K562 (cell line): ENCODE measurements at regions not wholly inside any gene's neighbourhood (a gene's known extent, or its start where the extent isn't known, plus 50 kb on each side); places are given as distances from the start of the nearest gene placed in this dataset.

Experiments used
- ATAC-seq: fragments of 200-7000 bp; cut with Tn5 transposase; 3 replicates; pipeline ENCODE4 v1.9.1; 2020; ENCODE audit warnings: moderate library complexity
- BruUV-seq: library from RNA; stranded (reverse); fragments of 400-500 nt; replicated peaks from 2 replicates; lab custom pipeline; 2021; lab: Mats Ljungman, UMichigan
- CTCF ChIA-PET: fragments of 300-600 bp; formaldehyde crosslinking; extraction: SDS; loops from one replicate; lab custom pipeline; 2021; ENCODE audit warnings: low intra/inter-chr PET ratio; lab: Yijun Ruan, JAX
- POLR2A ChIA-PET: fragments of 300-600, 350-650 bp; sonication (Branson Sonifier 250); formaldehyde crosslinking; extraction: SDS; loops from one replicate; lab custom pipeline; 2021; ENCODE audit warnings: antibody characterized with exemption, inconsistent platforms; lab: Yijun Ruan, JAX
- DNase-seq, 4 experiments: peaks; one replicate each; pipeline versions ENCODE4 v3.0.0 to v3.0.0-alpha.2; 2011 to 2018; ENCODE audit warnings: low spot score in 3 of 4, mixed read lengths in 3 of 4; ENCODE audit errors: extremely low read depth in 1 of 4
- FAIRE-seq: peaks from 2 replicates; lab custom pipeline; 2011; peaks lifted over from hg19 to GRCh38; lab: Jason Lieb, UNC
- H2AFZ ChIP-seq: 2 replicates; pipeline ENCODE4 v1.6.0; 2011; ENCODE audit warnings: low read depth, low read length, control low read depth, inconsistent platforms
- H3K27ac ChIP-seq: fragments of 200-600 bp; 3 replicates; pipeline ENCODE4 v1.8.0; 2011; ENCODE audit warnings: low read depth, mild to moderate bottlenecking, control low read depth, inconsistent platforms, low read length, moderate library complexity, mixed read lengths; ENCODE audit errors: extremely low read depth
- H3K27me3 ChIP-seq, 2 experiments: fragments of 300-600 bp in 1 of 2; 2 replicates in 1 of 2; 3 replicates in 1 of 2; pipeline versions ENCODE4 v1.6.0 to v1.8.0; 2011; ENCODE audit warnings: inconsistent platforms in 2 of 2, low read length in 2 of 2, mild to moderate bottlenecking in 1 of 2, mixed read lengths in 1 of 2, moderate library complexity in 1 of 2; ENCODE audit not compliant: control insufficient read depth in 2 of 2, insufficient read depth in 2 of 2
- H3K36me3 ChIP-seq: fragments of 300-600 bp; 3 replicates; pipeline ENCODE4 v1.8.0; 2011; ENCODE audit warnings: mild to moderate bottlenecking, low read length, inconsistent platforms; ENCODE audit not compliant: control insufficient read depth, insufficient read depth
- H3K4me1 ChIP-seq, 2 experiments: fragments of 200-600 bp in 1 of 2; replicated peaks in 1 of 2; 2 replicates in 1 of 2; 3 replicates in 1 of 2; pipeline versions ENCODE4 v1.5.1 to v1.8.0; 2011; ENCODE audit warnings: inconsistent platforms in 2 of 2, low read length in 2 of 2, mild to moderate bottlenecking in 1 of 2, mixed read lengths in 1 of 2, moderate library complexity in 1 of 2; ENCODE audit not compliant: control insufficient read depth in 2 of 2, insufficient read depth in 2 of 2
- H3K4me2 ChIP-seq: 2 replicates; pipeline ENCODE4 v1.6.1; 2011; ENCODE audit warnings: low read length, control low read depth, inconsistent platforms, mixed read lengths; ENCODE audit not compliant: insufficient read depth
- H3K4me3 ChIP-seq: fragments of 200-600 bp; sonication (generic), shearing (Covaris generic); 2 replicates; pipeline ENCODE4 v1.5.1; 2016; ENCODE audit warnings: control low read depth, inconsistent platforms
- H3K79me2 ChIP-seq: fragments of 200-600 bp; 3 replicates; pipeline ENCODE4 v1.8.0; 2011; ENCODE audit warnings: low read length, inconsistent platforms; ENCODE audit not compliant: control insufficient read depth, insufficient read depth
- H3K9ac ChIP-seq, 2 experiments: 2 replicates each; pipeline versions ENCODE4 v1.6.0 to v1.6.1; 2011; ENCODE audit warnings: low read depth in 2 of 2, low read length in 2 of 2, control low read depth in 1 of 2, inconsistent platforms in 1 of 2, mild to moderate bottlenecking in 1 of 2, mixed read lengths in 1 of 2; ENCODE audit not compliant: insufficient read depth in 1 of 2
- H3K9me1 ChIP-seq: one replicate; pipeline ENCODE4 v1.6.0; 2011; ENCODE audit warnings: inconsistent platforms, mild to moderate bottlenecking, low read length, moderate library complexity; ENCODE audit not compliant: control insufficient read depth, insufficient read depth
- H3K9me3 ChIP-seq: replicated peaks from 2 replicates; pipeline ENCODE4 v1.5.1; 2011; ENCODE audit warnings: low read depth, low read length, inconsistent platforms; ENCODE audit not compliant: control insufficient read depth, insufficient read depth
- H4K20me1 ChIP-seq: replicated peaks from 2 replicates; pipeline ENCODE4 v1.6.1; 2011; ENCODE audit warnings: low read length, inconsistent platforms, mixed read lengths; ENCODE audit not compliant: control insufficient read depth, insufficient read depth
- CREB1 ChIP-seq, 2 experiments: sonication (generic) in 1 of 2; formaldehyde crosslinking in 1 of 2; IDR thresholded peaks; 2 replicates each; pipeline versions ENCODE4 v1.6.1 to v1.8.0; 2012 to 2022; ENCODE audit warnings: inconsistent platforms in 1 of 2, mild to moderate bottlenecking in 1 of 2, missing genetic modification reagents in 1 of 2, moderate library complexity in 1 of 2
- DNMT1 ChIP-seq: fragments of 450-650 bp; IDR thresholded peaks from 2 replicates; pipeline ENCODE4 v1.6.1; 2016; ENCODE audit warnings: antibody characterized with exemption, mild to moderate bottlenecking
- E2F3 ChIP-seq: fragments of 250-450 bp; sonication (Bioruptor Pico); IDR thresholded peaks from 2 replicates; pipeline ENCODE4 v1.4.0; 2020; ENCODE audit warnings: mild to moderate bottlenecking
- KHSRP ChIP-seq: fragments of 450-650 bp; IDR thresholded peaks from 2 replicates; pipeline ENCODE4 v1.6.1; 2017
- KLF1 ChIP-seq: fragments of 450-650 bp; IDR thresholded peaks from 2 replicates; pipeline ENCODE4 v1.6.1; 2016; ENCODE audit warnings: missing genetic modification characterization, missing compliant biosample characterization
- L3MBTL2 ChIP-seq: fragments of 450-650 bp; IDR thresholded peaks from 2 replicates; pipeline ENCODE4 v1.6.1; 2016; ENCODE audit warnings: mild to moderate bottlenecking, moderate library complexity
- MEF2D ChIP-seq: conservative IDR thresholded peaks from 2 replicates; pipeline ENCODE4 v1.6.1; 2016; ENCODE audit warnings: low read depth, missing genetic modification characterization, missing compliant biosample characterization
- PHF21A ChIP-seq: fragments of 450-650 bp; IDR thresholded peaks from 2 replicates; pipeline ENCODE4 v1.6.1; 2017; ENCODE audit warnings: low read depth, borderline replicate concordance
- POLR2AphosphoS2 ChIP-seq: IDR thresholded peaks from 2 replicates; pipeline ENCODE4 v1.6.1; 2012; ENCODE audit warnings: low read length, improper control_type of control experiment
- TAF9B ChIP-seq: fragments of 450-650 bp; IDR thresholded peaks from 2 replicates; pipeline ENCODE4 v1.6.1; 2018; ENCODE audit warnings: mild to moderate bottlenecking; ENCODE audit not compliant: partially characterized antibody
- WHSC1 ChIP-seq: IDR thresholded peaks from one replicate; pipeline ENCODE4 v1.6.1; 2012; ENCODE audit warnings: low read length, control low read depth, inconsistent platforms
- ZNF124 ChIP-seq: sonication (generic); formaldehyde crosslinking; IDR thresholded peaks from 2 replicates; pipeline ENCODE4 v1.8.1; 2022; ENCODE audit warnings: missing genetic modification reagents
- ZNF175 ChIP-seq: fragments of 200-800 bp; sonication (Bioruptor generic); IDR thresholded peaks from 2 replicates; pipeline ENCODE4 v1.6.1; 2016; ENCODE audit warnings: low read depth, mild to moderate bottlenecking, missing genetic modification characterization, missing compliant biosample characterization
- ZNF76 ChIP-seq: fragments of 250-450 bp; sonication (Bioruptor Pico); IDR thresholded peaks from 2 replicates; pipeline ENCODE4 v1.4.0; 2020; ENCODE audit warnings: mild to moderate bottlenecking, moderate library complexity, borderline replicate concordance
- WGBS: fragments of 100-300 bp; shearing (Covaris generic); methylation state at CpG from one replicate; pipeline ENCODE4 v1.1.6; 2016; ENCODE audit warnings: low coverage, mixed read lengths; ENCODE audit not compliant: insufficient coverage; ENCODE audit errors: missing lambda C conversion rate; 5-methylcytosine and 5-hydroxymethylcytosine counted together
- in situ Hi-C: fragments of 300-500 bp; cut with MboI; formaldehyde crosslinking; loops from 4 replicates; pipeline ENCODE4 v1.15.0; 2018; ENCODE audit warnings: inconsistent platforms, mixed read lengths
- intact Hi-C: fragments of 100-400 bp; cut with micrococcal nuclease; formaldehyde crosslinking; loops from 2 replicates; pipeline ENCODE4 v1.14.2; 2022
- TF ChIP-seq, protein P1 (sequence below), 2 experiments: fragments of 450-650 bp in 1 of 2; sonication (generic) in 1 of 2; formaldehyde crosslinking in 1 of 2; IDR thresholded peaks in 1 of 2; conservative IDR thresholded peaks in 1 of 2; 2 replicates each; pipeline versions ENCODE4 v1.6.1 to v1.8.1; 2016 to 2023; ENCODE audit warnings: mild to moderate bottlenecking in 2 of 2, moderate library complexity in 2 of 2, inconsistent platforms in 1 of 2, missing genetic modification reagents in 1 of 2
- TF ChIP-seq, protein P2 (sequence below): fragments of 250-450 bp; sonication (Bioruptor Pico); IDR thresholded peaks from 2 replicates; pipeline ENCODE4 v1.4.0; 2020; ENCODE audit warnings: mild to moderate bottlenecking
- TF ChIP-seq, protein P3 (sequence below): sonication (generic); formaldehyde crosslinking; IDR thresholded peaks from 2 replicates; pipeline ENCODE4 v1.8.1; 2023; ENCODE audit warnings: mild to moderate bottlenecking, missing genetic modification reagents, moderate library complexity
- TF ChIP-seq, protein P4 (sequence below): IDR thresholded peaks from 2 replicates; pipeline ENCODE4 v1.6.1; 2012; ENCODE audit warnings: low read depth, low read length, improper control_type of control experiment, borderline replicate concordance

DNA sequence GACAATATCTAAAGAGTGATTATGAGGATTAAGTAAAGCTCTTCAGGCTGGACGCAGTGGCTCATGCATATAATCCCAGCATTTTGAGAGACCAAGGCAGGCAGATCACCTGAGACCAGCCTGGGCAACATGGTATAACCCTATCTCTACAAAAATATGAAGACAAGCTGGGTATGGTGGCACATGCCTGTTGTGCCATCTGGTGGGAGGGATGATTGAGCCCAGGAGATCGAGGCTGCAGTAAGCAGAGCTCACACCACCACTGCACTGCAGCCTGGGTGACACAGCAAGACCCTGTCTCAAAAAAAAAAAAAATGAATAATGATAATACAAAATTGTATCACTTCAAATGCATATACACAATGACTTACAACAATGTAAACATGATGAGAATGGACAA is 195.6 kb upstream of the AUTS2 start:
- Histone ChIP-seq H3K27me3 (no peaks in the 10 kb centered on the region; a peak in 2 of 5 replicates), H4K20me1 (no peaks in the 10 kb centered on the region), H3K4me3 (no peak overlapping the region), H3K4me1 (no peaks in the 10 kb centered on the region), H3K27ac (no peak overlapping the region), H3K79me2 (no peaks in the 10 kb centered on the region), H3K9ac (no peak overlapping the region), H3K36me3 (no peaks in the 10 kb centered on the region), H3K4me2 (no peak overlapping the region), H3K9me1 (no peaks in the 10 kb centered on the region), H2AFZ (no peak overlapping the region), H3K9me3 (no peaks in the 10 kb centered on the region)
- no TSS peak for BruUV-seq
- no peak for DNase-seq
- POLR2A ChIA-PET = no interaction called here
- in situ Hi-C loops = no loop called here
- intact Hi-C loops = no loop called here
- ATAC-seq = no peak
- CTCF ChIA-PET = no interaction called here
- FAIRE-seq = no peak
- WGBS = 0% methylated on average over 2 of the region's 2 CpGs
- TF ChIP-seq KLF1 (tag) (no peak), ZNF175 (no peak), L3MBTL2 (no peak), TAF9B (no peak), WHSC1 (no peak), ZNF124 (CRISPR knock-in tag) (no peak), POLR2AphosphoS2 (no peak), CREB1 (IDR thresholded peaks at IDR 0.05) (no peak), CREB1 (CRISPR knock-in tag; IDR thresholded peaks at IDR 0.05) (no peak), ZNF76 (CRISPR knock-in tag) (no peak), DNMT1 (no peak), PHF21A (no peak), KHSRP (no peak), MEF2D (tag) (no peak), E2F3 (CRISPR knock-in tag) (no peak)
- TF ChIP-seq, protein P1, sequence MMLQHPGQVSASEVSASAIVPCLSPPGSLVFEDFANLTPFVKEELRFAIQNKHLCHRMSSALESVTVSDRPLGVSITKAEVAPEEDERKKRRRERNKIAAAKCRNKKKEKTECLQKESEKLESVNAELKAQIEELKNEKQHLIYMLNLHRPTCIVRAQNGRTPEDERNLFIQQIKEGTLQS (IDR thresholded peaks at IDR 0.05) = no peak
- TF ChIP-seq, protein P1 (CRISPR knock-in tag; conservative IDR thresholded peaks at IDR 0.05) = no peak
- TF ChIP-seq, protein P2, sequence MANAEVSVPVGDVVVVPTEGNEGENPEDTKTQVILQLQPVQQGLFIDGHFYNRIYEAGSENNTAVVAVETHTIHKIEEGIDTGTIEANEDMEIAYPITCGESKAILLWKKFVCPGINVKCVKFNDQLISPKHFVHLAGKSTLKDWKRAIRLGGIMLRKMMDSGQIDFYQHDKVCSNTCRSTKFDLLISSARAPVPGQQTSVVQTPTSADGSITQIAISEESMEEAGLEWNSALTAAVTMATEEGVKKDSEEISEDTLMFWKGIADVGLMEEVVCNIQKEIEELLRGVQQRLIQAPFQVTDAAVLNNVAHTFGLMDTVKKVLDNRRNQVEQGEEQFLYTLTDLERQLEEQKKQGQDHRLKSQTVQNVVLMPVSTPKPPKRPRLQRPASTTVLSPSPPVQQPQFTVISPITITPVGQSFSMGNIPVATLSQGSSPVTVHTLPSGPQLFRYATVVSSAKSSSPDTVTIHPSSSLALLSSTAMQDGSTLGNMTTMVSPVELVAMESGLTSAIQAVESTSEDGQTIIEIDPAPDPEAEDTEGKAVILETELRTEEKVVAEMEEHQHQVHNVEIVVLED (CRISPR knock-in tag) = no peak
- TF ChIP-seq, protein P3, sequence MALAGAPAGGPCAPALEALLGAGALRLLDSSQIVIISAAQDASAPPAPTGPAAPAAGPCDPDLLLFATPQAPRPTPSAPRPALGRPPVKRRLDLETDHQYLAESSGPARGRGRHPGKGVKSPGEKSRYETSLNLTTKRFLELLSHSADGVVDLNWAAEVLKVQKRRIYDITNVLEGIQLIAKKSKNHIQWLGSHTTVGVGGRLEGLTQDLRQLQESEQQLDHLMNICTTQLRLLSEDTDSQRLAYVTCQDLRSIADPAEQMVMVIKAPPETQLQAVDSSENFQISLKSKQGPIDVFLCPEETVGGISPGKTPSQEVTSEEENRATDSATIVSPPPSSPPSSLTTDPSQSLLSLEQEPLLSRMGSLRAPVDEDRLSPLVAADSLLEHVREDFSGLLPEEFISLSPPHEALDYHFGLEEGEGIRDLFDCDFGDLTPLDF (CRISPR knock-in tag) = no peak
- TF ChIP-seq, protein P4, sequence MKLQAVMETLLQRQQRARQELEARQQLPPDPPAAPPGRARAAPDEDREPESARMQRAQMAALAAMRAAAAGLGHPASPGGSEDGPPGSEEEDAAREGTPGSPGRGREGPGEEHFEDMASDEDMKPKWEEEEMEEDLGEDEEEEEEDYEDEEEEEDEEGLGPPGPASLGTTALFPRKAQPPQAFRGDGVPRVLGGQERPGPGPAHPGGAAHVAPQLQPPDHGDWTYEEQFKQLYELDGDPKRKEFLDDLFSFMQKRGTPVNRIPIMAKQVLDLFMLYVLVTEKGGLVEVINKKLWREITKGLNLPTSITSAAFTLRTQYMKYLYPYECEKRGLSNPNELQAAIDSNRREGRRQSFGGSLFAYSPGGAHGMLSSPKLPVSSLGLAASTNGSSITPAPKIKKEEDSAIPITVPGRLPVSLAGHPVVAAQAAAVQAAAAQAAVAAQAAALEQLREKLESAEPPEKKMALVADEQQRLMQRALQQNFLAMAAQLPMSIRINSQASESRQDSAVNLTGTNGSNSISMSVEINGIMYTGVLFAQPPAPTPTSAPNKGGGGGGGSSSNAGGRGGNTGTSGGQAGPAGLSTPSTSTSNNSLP = no peak
